SK-N-MC (cell line): ENCODE measurements at regions not wholly inside any gene's neighbourhood (a gene's known extent, or its start where the extent isn't known, plus 50 kb on each side); places are given as distances from the start of the nearest gene placed in this dataset.

ENCODE experiments used
- EZH2 ChIP-seq: fragments of 200-600 bp; sonication (generic); IDR thresholded peaks from one replicate; pipeline ENCODE4 v1.6.1; 2017; ENCODE audit warnings: antibody characterized with exemption
- FOXP2 ChIP-seq: optimal IDR thresholded peaks from 2 replicates; pipeline ENCODE3; 2011; ENCODE audit warnings: mild to moderate bottlenecking, moderate library complexity; ENCODE audit not compliant: insufficient read depth; ENCODE audit errors: extremely low read length, control extremely low read depth
- POLR2AphosphoS5 ChIP-seq: IDR thresholded peaks from 2 replicates; pipeline ENCODE4 v1.6.1; 2012; ENCODE audit warnings: mild to moderate bottlenecking, low read depth, low read length, borderline replicate concordance

DNA sequence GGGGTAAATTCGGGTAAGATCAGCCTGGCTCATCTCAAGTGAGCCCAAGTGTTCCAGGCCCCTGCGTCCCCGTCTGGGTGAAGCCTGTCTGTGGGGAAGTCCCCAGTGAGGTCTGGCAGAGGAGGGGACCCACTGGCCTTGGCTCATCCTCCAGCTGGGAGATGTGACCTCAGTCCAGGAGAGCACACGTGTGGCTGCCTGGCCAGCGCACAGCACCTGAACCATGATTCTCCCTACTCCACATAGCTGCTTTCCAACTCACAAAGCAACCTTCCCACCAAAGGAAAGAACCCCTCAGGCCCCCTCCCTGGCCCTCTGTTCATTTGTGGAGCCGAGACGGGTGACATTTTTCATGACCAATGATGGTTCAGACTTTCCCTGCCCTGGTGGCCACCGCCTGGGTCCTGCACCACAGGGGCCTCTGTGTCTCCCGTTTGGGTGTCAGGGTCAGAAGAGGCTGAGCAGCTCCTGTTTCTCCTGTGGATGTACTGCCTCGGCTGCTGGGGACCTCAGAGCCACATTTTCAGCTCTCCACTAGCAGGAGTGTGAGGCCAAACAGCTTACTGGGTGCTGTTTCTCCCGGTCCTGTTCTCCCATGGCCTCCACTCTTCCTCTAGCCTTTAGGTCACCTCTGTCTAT, 111.4 kb downstream of the CPZ start:
- TF ChIP-seq POLR2AphosphoS5 (no peak), EZH2 (no peak), FOXP2 (no peak)
